A549 (cell line): ENCODE measurements at regions not wholly inside any gene's neighbourhood (a gene's known extent, or its start where the extent isn't known, plus 50 kb on each side); places are given as distances from the start of the nearest gene placed in this dataset.

Experiments used
- ATAC-seq, 2 experiments: fragments of 200-7000 bp in 1 of 2; fragments of >200 bp in 1 of 2; cut with Nextera tagmentation in 1 of 2; cut with Tn5 transposase in 1 of 2; 3 replicates each; pipeline versions ENCODE4 v1.8.0 to v1.9.1; 2018 to 2020; ENCODE audit warnings: mild to moderate bottlenecking in 1 of 2, moderate library complexity in 1 of 2
- CTCF ChIA-PET: fragments of 300-600 bp; sonication (Branson Sonifier 250); formaldehyde crosslinking; extraction: SDS; loops from one replicate; lab custom pipeline; 2021; ENCODE audit warnings: antibody characterized with exemption, inconsistent platforms; lab: Yijun Ruan, JAX
- POLR2A ChIA-PET: fragments of 350-600 bp; formaldehyde crosslinking; extraction: SDS; loops from one replicate; lab custom pipeline; 2021; ENCODE audit warnings: antibody characterized with exemption, inconsistent platforms; lab: Yijun Ruan, JAX
- DNase-seq, 2 experiments: peaks; one replicate each; pipeline versions ENCODE4 v3.0.0 to v3.0.0-alpha.2; 2011 to 2016; ENCODE audit warnings: low read depth in 1 of 2, low spot score in 1 of 2
- FAIRE-seq: peaks from 2 replicates; lab custom pipeline; 2011; peaks lifted over from hg19 to GRCh38; lab: Jason Lieb, UNC
- H3K27ac ChIP-seq, 2 experiments: fragments of >200 bp; sonication (Bioruptor Twin); formaldehyde crosslinking; 3 replicates each; pipeline ENCODE4 v1.5.1; 2016 to 2017
- H3K4me1 ChIP-seq: fragments of >200 bp; sonication (Bioruptor Twin); formaldehyde crosslinking; 3 replicates; pipeline ENCODE4 v1.6.1; 2016
- H3K4me2 ChIP-seq: fragments of >200 bp; sonication (Bioruptor Twin); formaldehyde crosslinking; 3 replicates; pipeline ENCODE4 v1.6.1; 2016
- H3K4me3 ChIP-seq: fragments of >200 bp; sonication (Bioruptor Twin); formaldehyde crosslinking; 3 replicates; pipeline ENCODE4 v1.5.1; 2016
- H3K9me3 ChIP-seq: fragments of >200 bp; sonication (Bioruptor Twin); formaldehyde crosslinking; 3 replicates; pipeline ENCODE4 v1.6.1; 2016
- BHLHE40 ChIP-seq: IDR thresholded peaks from 2 replicates; pipeline ENCODE4 v1.6.1; 2012; ENCODE audit warnings: low read depth, low read length, inconsistent platforms
- CEBPB ChIP-seq, 2 experiments: fragments of >200 bp in 1 of 2; sonication (Bioruptor Twin) in 1 of 2; formaldehyde crosslinking in 1 of 2; IDR thresholded peaks; 2 replicates each; pipeline ENCODE4 v1.6.1; 2012 to 2016
- EHMT2 ChIP-seq: fragments of 200-600 bp; sonication (generic); IDR thresholded peaks from 2 replicates; pipeline ENCODE4 v1.6.1; 2016; ENCODE audit warnings: antibody characterized with exemption, low read depth, mild to moderate bottlenecking, moderate library complexity
- FOSL2 ChIP-seq, 2 experiments: fragments of 450-650 bp in 1 of 2; fragments of >200 bp in 1 of 2; sonication (Bioruptor Twin) in 1 of 2; formaldehyde crosslinking; IDR thresholded peaks; 2 replicates each; pipeline versions ENCODE4 v1.5.0 to v1.6.1; 2016 to 2020; ENCODE audit warnings: mild to moderate bottlenecking in 1 of 2, moderate library complexity in 1 of 2
- HOXA7 ChIP-seq: fragments of 250-450 bp; sonication (Bioruptor Pico); IDR thresholded peaks from 2 replicates; pipeline ENCODE4 v1.5.0; 2020; ENCODE audit warnings: mild to moderate bottlenecking, moderate library complexity
- JUN ChIP-seq, 2 experiments: fragments of >200 bp; sonication (Bioruptor Twin); formaldehyde crosslinking; IDR thresholded peaks; 2 replicates in 1 of 2; 3 replicates in 1 of 2; pipeline ENCODE4 v1.6.1; 2016 to 2017
- JUNB ChIP-seq: fragments of >200 bp; sonication (Bioruptor Twin); formaldehyde crosslinking; IDR thresholded peaks from 2 replicates; pipeline ENCODE4 v1.6.1; 2016
- MAFK ChIP-seq: fragments of 450-650 bp; IDR thresholded peaks from 2 replicates; pipeline ENCODE4 v1.6.1; 2014; ENCODE audit not compliant: partially characterized antibody
- MAZ ChIP-seq: fragments of 150-350 bp; IDR thresholded peaks from 2 replicates; pipeline ENCODE4 v1.6.1; 2014; ENCODE audit warnings: antibody characterized with exemption, low read depth, low read length, borderline replicate concordance
- NR3C1 ChIP-seq: fragments of >200 bp; sonication (Bioruptor Twin); formaldehyde crosslinking; IDR thresholded peaks from 3 replicates; pipeline ENCODE4 v1.6.1; 2017
- PHF8 ChIP-seq: fragments of 200-600 bp; sonication (generic); IDR thresholded peaks from 2 replicates; pipeline ENCODE4 v1.6.1; 2016; ENCODE audit warnings: low read depth, mild to moderate bottlenecking, antibody characterized with exemption, moderate library complexity, borderline replicate concordance
- RAD21 ChIP-seq, 2 experiments: fragments of >200 bp in 1 of 2; sonication (Bioruptor Twin) in 1 of 2; formaldehyde crosslinking in 1 of 2; IDR thresholded peaks in 1 of 2; conservative IDR thresholded peaks in 1 of 2; 2 replicates in 1 of 2; 3 replicates in 1 of 2; pipeline ENCODE4 v1.6.1; 2012 to 2018; ENCODE audit warnings: inconsistent platforms in 1 of 2
- RNF2 ChIP-seq: fragments of 200-600 bp; sonication (generic); IDR thresholded peaks from 2 replicates; pipeline ENCODE4 v1.6.1; 2016; ENCODE audit warnings: low read depth, mild to moderate bottlenecking, antibody characterized with exemption, moderate library complexity, borderline replicate concordance
- ZC3H11A ChIP-seq: fragments of 450-650 bp; IDR thresholded peaks from 2 replicates; pipeline ENCODE4 v1.6.1; 2014; ENCODE audit warnings: antibody characterized with exemption, mild to moderate bottlenecking
- ZNF302 ChIP-seq: fragments of 250-450 bp; sonication (Bioruptor Pico); IDR thresholded peaks from 2 replicates; pipeline ENCODE4 v1.9.0; 2021; ENCODE audit warnings: inconsistent platforms, mild to moderate bottlenecking, moderate library complexity
- WGBS: methylation state at CpG from one replicate; pipeline ENCODE4 v1.1.6; 2017; ENCODE audit errors: missing lambda C conversion rate; 5-methylcytosine and 5-hydroxymethylcytosine counted together
- TF ChIP-seq, protein P1 (sequence below): fragments of >200 bp; sonication (Bioruptor Twin); formaldehyde crosslinking; IDR thresholded peaks from 3 replicates; pipeline ENCODE4 v1.5.1; 2016

DNA sequence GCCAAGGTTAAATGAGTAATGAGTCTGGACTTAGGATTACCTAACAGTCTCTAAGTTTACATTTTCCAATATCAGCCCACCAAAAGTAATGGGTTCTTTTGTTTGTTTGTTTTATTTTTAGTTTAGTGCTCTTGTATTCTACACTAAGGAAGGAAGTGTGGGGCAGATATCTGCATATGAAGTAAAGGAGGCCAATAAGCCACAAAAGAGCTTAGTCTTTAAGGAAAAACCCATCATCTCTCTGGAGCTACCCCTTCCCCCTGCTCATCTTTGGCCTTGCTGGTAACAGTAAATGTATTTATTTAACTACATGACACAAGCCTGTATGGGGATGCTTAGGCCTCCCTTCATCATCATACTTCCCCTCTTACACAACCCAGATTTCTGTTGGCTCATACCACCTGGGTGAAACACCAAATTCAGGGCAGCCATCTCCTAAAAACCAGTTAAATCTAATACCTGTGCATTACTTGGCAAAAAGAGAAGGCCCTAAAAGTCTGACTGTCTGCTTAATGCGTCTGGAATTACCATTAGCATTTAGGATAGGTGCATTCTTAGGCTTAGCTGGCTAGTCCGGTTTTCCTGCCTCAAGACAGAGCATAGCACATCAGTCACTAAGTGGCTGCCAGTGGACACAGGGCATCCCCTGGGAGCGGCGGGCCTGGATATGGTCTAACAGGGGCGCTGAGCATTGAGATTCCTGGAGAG, 96.8 kb upstream of the ADGRL2 start:
- 70% methylated on average over 5 of the region's 5 CpGs for WGBS
- peaks cover 44% of the 10 kb centered on the region for H3K4me1 ChIP-seq
- CTCF ChIA-PET: no interaction called here

DNA sequence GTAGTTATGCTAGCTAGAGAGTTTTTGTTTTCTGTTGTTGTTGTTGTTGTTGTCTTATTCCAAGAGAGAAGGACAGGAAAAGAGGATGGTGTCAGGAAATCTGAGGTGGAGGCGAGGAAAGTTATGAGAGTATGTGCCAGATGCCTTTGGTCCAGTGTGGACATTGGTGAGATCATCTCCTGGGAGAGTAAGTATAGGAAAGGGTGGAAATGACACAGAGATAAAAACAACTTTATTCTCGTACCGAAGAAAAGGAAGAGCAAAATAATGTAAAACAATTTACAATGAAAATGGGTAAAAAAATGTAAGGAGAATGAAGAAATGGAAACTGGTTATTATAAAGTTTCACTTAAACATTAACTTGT, 97.4 kb upstream of the ADGRL2 start:
- TF ChIP-seq ZC3H11A: no peak
- TF ChIP-seq JUN (IDR thresholded peaks at IDR 0.05): no peak
- TF ChIP-seq JUNB: peak; percentile 17; the same call in 1 of the 2 replicates
- TF ChIP-seq PHF8: no peak
- no peak for TF ChIP-seq BHLHE40
- TF ChIP-seq HOXA7 (CRISPR knock-in tag): no peak
- H3K27ac ChIP-seq: peak overlapping the region; percentile 75 to 89
- ChIA-PET CTCF (no interaction called here), POLR2A (no interaction called here)
- H3K4me3 ChIP-seq: no peak overlapping the region
- DNase-seq (peak in 1 of 2 experiments; percentile 26), ATAC-seq (peak; percentile 71 to 80; a peak in 5 of 6 replicates), FAIRE-seq (no peak)
- H3K4me1 ChIP-seq: peaks cover 44% of the 10 kb centered on the region
- H3K4me2 ChIP-seq: peak overlapping the region; percentile 87
- WGBS: 0% methylated on average over 3 of the region's 3 CpGs
- H3K9me3 ChIP-seq: no peaks in the 10 kb centered on the region

More for the DNA sequence above, 96.8 kb upstream of the ADGRL2 start:
- Histone ChIP-seq H3K4me3 (no peak overlapping the region), H3K4me2 (peak overlapping the region; percentile 87), H3K9me3 (no peaks in the 10 kb centered on the region), H3K27ac (peak overlapping the region; percentile 75 to 89)
- POLR2A ChIA-PET: no interaction called here
- TF ChIP-seq MAZ (no peak), RNF2 (no peak), RAD21 (conservative IDR thresholded peaks at IDR 0.05 in 1 of 2, IDR thresholded peaks at IDR 0.05 in 1 of 2) (no peak), CEBPB (IDR thresholded peaks at IDR 0.05) (peak; percentile 11 to 29; a peak in 1 of 4 replicates), NR3C1 (no peak), FOSL2 (IDR thresholded peaks at IDR 0.05) (no peak), FOSL2 (CRISPR knock-in tag; IDR thresholded peaks at IDR 0.05) (no peak), ZNF302 (CRISPR knock-in tag) (no peak), JUNB (0 out of 2 replicates have a peak, but pooled peaks have one; percentile 24)
- TF ChIP-seq, protein P1, sequence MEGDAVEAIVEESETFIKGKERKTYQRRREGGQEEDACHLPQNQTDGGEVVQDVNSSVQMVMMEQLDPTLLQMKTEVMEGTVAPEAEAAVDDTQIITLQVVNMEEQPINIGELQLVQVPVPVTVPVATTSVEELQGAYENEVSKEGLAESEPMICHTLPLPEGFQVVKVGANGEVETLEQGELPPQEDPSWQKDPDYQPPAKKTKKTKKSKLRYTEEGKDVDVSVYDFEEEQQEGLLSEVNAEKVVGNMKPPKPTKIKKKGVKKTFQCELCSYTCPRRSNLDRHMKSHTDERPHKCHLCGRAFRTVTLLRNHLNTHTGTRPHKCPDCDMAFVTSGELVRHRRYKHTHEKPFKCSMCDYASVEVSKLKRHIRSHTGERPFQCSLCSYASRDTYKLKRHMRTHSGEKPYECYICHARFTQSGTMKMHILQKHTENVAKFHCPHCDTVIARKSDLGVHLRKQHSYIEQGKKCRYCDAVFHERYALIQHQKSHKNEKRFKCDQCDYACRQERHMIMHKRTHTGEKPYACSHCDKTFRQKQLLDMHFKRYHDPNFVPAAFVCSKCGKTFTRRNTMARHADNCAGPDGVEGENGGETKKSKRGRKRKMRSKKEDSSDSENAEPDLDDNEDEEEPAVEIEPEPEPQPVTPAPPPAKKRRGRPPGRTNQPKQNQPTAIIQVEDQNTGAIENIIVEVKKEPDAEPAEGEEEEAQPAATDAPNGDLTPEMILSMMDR: no peak
- peak; percentile 62 to 65; a peak in 5 of 6 replicates for ATAC-seq
- DNase-seq: peak in 1 of 2 experiments; percentile 31
- FAIRE-seq: no peak

DNA sequence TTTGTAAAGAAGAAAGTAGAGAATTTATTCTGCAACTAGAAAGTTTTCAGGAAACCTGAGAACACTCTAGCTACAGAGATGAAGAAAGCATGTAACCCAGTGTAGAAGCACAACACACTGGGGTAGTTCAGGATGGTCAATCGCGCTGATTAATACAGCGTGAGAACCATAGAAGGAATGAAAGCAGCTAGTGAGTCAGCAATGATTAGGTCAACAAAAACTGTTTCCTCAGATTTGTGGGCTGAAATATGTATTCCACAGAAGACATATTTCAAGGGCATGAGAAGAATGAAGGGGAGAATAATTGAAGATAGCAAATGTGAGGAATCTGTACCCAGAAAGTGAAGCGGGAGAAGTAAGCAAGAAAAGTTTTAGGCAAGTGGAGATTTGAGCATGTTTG, 97.8 kb upstream of the ADGRL2 start:
- Histone ChIP-seq H3K4me3 (no peak overlapping the region; the same call in 2 of the 3 replicates), H3K27ac (peak overlapping the region; percentile 75 to 89)
- 3% methylated on average over 4 of the region's 4 CpGs for WGBS
- no peak for TF ChIP-seq EHMT2
- peak; percentile 35 for TF ChIP-seq JUNB
- TF ChIP-seq FOSL2 (IDR thresholded peaks at IDR 0.05): 0 out of 2 replicates have a peak, but pooled peaks have one; percentile 18
- TF ChIP-seq FOSL2 (CRISPR knock-in tag; IDR thresholded peaks at IDR 0.05): peak; percentile 73
- peak; percentile 62 for TF ChIP-seq MAFK
- TF ChIP-seq, all 56 proteins: peak for 3
- CTCF ChIA-PET: no interaction called here
- no peaks in the 10 kb centered on the region for H3K9me3 ChIP-seq
- FAIRE-seq (no peak), DNase-seq (peak in 1 of 2 experiments; percentile 67), ATAC-seq (peak; percentile 86 to 89)
- POLR2A ChIA-PET: interaction anchor here (0.6 kb wide), 1 partner anchor 24 kb away, joined by 3 read pairs; no protein-coding TSS in a partner anchor
- peaks cover 44% of the 10 kb centered on the region for H3K4me1 ChIP-seq
- peak overlapping the region; percentile 87 for H3K4me2 ChIP-seq
